ENCODE measurements at regions not wholly inside any gene's neighbourhood (a gene's known extent, or its start where the extent isn't known, plus 50 kb on each side); places are given as distances from the start of the nearest gene placed in this dataset.

DNA sequence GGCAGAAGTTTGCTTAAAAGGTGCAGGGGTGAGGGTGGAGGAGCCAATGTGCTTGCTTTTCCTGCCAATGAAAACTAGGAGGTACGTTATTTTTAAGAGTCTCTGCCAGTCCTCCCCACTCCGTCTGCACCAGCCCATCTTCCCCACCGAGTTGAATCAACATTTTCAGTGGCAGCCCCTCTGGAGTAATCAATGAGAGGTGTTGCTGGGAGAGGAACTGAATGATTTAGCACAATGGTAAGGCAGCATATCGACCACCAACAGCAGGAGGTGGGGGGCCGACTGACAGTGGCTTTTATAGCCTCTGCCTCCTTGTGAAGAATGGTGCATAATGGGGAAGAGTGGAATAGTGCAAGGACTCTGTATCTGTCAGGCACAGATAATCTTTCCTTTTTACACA, 1465.0 kb upstream of the GOT2 start:
- no peak overlapping the region for H3K27ac ChIP-seq
- TF ChIP-seq, protein P1, sequence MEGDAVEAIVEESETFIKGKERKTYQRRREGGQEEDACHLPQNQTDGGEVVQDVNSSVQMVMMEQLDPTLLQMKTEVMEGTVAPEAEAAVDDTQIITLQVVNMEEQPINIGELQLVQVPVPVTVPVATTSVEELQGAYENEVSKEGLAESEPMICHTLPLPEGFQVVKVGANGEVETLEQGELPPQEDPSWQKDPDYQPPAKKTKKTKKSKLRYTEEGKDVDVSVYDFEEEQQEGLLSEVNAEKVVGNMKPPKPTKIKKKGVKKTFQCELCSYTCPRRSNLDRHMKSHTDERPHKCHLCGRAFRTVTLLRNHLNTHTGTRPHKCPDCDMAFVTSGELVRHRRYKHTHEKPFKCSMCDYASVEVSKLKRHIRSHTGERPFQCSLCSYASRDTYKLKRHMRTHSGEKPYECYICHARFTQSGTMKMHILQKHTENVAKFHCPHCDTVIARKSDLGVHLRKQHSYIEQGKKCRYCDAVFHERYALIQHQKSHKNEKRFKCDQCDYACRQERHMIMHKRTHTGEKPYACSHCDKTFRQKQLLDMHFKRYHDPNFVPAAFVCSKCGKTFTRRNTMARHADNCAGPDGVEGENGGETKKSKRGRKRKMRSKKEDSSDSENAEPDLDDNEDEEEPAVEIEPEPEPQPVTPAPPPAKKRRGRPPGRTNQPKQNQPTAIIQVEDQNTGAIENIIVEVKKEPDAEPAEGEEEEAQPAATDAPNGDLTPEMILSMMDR (conservative IDR thresholded peaks at IDR 0.05) = no peak

DNA sequence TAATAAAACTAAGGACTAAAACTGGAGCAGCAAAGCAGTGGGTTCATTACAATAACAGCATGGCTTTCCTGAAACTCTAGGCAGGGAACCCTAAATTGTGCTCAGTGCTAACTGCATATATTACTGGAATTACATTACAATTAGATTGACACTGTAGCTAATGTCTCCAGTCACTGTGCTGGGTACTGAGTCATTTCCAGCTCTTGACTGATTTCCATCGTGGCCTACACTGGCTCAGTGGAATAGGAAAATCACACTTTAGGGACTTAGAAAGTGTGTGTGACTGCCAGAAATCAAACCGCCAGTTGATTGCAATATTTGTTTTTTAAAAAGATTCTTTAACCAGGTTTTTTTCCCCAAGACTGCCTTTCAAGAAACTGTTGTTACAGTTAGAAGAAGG, 1447.4 kb upstream of the GOT2 start:
- no peak overlapping the region for H3K27ac ChIP-seq
- TF ChIP-seq, protein P1 (conservative IDR thresholded peaks at IDR 0.05) = no peak

DNA sequence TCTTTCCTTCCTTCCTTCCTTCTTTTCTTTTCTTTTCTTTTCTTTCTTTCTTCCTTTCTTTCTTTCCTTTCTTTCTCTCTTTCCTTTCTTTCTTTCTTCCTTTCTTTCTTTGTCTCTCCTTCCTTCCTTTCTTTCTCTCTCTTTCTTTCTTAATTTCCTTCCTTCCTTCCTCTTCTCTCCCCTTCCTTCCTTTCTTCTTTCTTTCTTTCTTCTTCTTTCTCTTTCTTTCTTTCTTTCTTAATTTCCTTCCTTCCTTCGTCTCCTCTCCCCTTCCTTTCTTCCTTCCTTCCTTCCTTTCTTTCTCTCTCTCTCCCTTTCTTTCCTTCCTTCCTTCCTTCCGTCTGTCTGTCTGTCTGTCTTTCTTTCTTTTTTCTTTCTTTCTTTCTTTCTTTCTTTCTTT, 1446.5 kb upstream of the GOT2 start:
- no peak overlapping the region for H3K27ac ChIP-seq
- TF ChIP-seq, protein P1 (conservative IDR thresholded peaks at IDR 0.05) = no peak

DNA sequence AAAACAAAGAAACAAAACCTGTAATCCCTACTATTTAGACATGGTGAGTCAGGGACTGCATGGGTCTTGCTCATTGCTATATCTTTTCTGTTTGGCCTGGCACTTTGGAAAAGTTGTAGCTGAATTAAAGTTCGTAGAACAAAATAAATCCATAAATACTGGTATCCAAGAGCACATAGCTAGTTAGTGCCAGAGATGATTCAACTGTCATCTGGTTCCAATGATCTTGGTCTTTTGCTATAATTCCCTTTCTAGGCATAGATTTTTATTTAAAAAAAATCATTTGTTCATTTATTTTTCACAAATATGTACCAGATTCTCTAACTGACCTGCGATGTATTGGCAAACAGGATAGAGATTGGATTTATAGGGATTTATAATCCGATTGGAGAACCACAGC, 1436.1 kb upstream of the GOT2 start:
- TF ChIP-seq, protein P1 (conservative IDR thresholded peaks at IDR 0.05) = no peak

DNA sequence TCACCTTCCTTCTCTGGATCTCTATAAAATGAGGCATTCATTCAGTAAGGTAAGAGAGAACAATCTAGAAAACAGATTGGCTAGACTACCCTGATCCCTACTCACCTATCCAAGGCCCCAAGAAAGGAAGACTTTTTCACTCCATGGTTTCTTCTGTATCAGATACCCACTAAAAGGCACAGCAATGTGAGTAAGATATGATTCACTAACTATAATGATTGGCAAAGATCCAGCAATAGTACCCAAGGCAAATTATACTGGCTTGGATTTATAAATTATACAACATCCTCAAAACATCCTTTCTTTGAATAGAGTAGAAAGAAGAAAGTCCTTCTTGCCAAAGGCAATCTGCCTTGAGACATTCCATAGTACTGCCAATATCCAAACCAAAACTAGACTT, 1432.0 kb upstream of the GOT2 start:
- TF ChIP-seq, protein P1 (conservative IDR thresholded peaks at IDR 0.05) = no peak
- no peak overlapping the region for H3K27ac ChIP-seq

More for the DNA sequence above, 1436.1 kb upstream of the GOT2 start:
- H3K27ac ChIP-seq = no peak overlapping the region

DNA sequence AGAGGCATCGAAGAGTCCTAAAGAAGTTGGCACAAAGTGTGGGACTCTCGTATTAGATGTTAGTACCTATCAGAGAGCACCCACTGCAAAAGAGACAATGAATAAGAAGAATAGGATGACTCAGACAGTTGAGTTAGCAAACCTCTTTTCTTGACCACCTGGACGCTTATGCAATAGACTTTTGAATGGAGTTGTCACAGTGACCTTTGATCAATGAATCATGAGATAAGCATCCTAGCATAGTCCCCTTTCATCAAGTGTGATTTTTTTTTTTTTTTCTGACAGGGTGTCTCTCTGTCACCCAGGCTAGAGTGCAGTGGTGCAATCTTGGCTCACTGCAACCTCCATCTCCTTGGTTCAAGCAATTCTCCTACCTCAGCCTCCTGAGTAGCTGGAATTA, 1417.9 kb upstream of the GOT2 start:
- TF ChIP-seq, protein P1 (conservative IDR thresholded peaks at IDR 0.05) = no peak
- H3K27ac ChIP-seq = no peak overlapping the region

DNA sequence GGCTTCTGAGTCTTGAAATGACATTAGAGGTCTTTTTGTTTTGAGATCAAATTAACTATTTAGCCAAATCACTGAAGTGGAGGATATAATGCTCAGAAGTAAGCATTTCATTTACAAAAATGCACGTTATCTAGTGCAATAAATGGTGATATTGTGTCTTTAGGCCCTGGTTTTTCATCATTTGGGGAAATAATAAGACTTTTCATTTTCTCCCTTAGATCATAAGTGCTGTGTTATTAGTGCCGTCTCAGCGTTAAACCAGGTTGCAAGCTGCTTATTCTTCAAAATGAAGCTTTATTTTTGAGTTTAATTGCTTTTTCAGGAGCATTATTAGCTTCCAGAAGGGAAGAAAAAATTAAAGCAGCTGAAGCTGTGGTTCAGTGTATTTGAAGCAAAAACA, 1416.8 kb upstream of the GOT2 start:
- TF ChIP-seq, protein P1 (conservative IDR thresholded peaks at IDR 0.05) = no peak
- H3K27ac ChIP-seq = no peak overlapping the region

DNA sequence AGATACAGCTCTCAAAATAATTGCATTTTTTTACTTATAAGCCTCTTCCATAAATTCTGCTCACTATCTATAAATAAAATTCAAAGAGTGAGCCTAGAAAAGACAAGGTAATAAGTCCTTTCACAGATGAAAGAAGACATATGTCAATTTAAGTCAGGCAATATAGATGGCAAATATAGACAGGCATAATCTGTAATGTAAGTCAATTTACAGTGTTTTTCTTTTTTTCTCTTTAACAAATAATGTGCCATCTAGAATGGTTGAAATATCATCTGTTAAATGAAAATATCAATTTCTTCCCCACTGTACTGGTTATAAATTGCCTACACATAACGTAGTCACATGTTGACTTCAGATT, 1409.2 kb upstream of the GOT2 start:
- TF ChIP-seq, protein P1 (conservative IDR thresholded peaks at IDR 0.05) = no peak
- no peak overlapping the region for H3K27ac ChIP-seq
